SK-N-SH (cell line): ENCODE measurements at regions not wholly inside any gene's neighbourhood (a gene's known extent, or its start where the extent isn't known, plus 50 kb on each side); places are given as distances from the start of the nearest gene placed in this dataset.

Experiments
- CTCF ChIA-PET: fragments of 300-600, 350-600 bp; formaldehyde crosslinking; extraction: SDS; loops from one replicate; lab custom pipeline; 2021; lab: Yijun Ruan, JAX
- POLR2A ChIA-PET: fragments of 350-600 bp; sonication (Branson Sonifier 250); formaldehyde crosslinking; extraction: SDS; loops from one replicate; lab custom pipeline; 2020; ENCODE audit warnings: antibody characterized with exemption, inconsistent platforms; lab: Yijun Ruan, JAX
- DNase-seq: peaks from one replicate; pipeline ENCODE4 v3.0.0; 2012
- H2AFZ ChIP-seq: fragments of 200-600 bp; sonication (generic); 2 replicates; pipeline ENCODE4 v1.8.1; 2016; ENCODE audit warnings: antibody characterized with exemption, mild to moderate bottlenecking, low read depth
- H3F3A ChIP-seq: fragments of 200-600 bp; sonication (generic); replicated peaks from 2 replicates; pipeline ENCODE3; 2016; ENCODE audit warnings: antibody characterized with exemption, mild to moderate bottlenecking; ENCODE audit not compliant: insufficient read depth
- H3K27ac ChIP-seq, 2 experiments: fragments of 200-500 bp in 1 of 2; fragments of 200-600 bp in 1 of 2; sonication (Bioruptor generic) in 1 of 2; sonication (generic), shearing (Covaris generic) in 1 of 2; 2 replicates each; pipeline versions ENCODE4 v1.5.1 to v1.6.1; 2014 to 2016; ENCODE audit warnings: low read depth in 2 of 2, inconsistent platforms in 1 of 2, low read length in 1 of 2, mild to moderate bottlenecking in 1 of 2, mixed read lengths in 1 of 2
- H3K27me3 ChIP-seq: fragments of 200-600 bp; sonication (generic), shearing (Covaris generic); 2 replicates; pipeline ENCODE4 v1.6.1; 2016; ENCODE audit warnings: mixed run types; ENCODE audit not compliant: insufficient read depth
- H3K36me3 ChIP-seq, 2 experiments: fragments of 200-500 bp in 1 of 2; fragments of 200-600 bp in 1 of 2; sonication (Bioruptor generic) in 1 of 2; sonication (generic) in 1 of 2; replicated peaks in 1 of 2; 2 replicates each; pipeline versions ENCODE3 to v1.5.1; 2014 to 2016; ENCODE audit warnings: low read length in 1 of 2, mild to moderate bottlenecking in 1 of 2; ENCODE audit not compliant: insufficient read depth in 2 of 2, control insufficient read depth in 1 of 2
- H3K4me1 ChIP-seq, 2 experiments: fragments of 200-500 bp in 1 of 2; fragments of 200-600 bp in 1 of 2; sonication (Bioruptor generic) in 1 of 2; sonication (generic), shearing (Covaris generic) in 1 of 2; 2 replicates each; pipeline versions ENCODE4 v1.5.1 to v1.6.1; 2014 to 2016; ENCODE audit warnings: low read depth in 1 of 2, low read length in 1 of 2, mixed run types in 1 of 2; ENCODE audit not compliant: insufficient read depth in 2 of 2, control insufficient read depth in 1 of 2
- H3K4me2 ChIP-seq: fragments of 200-600 bp; sonication (generic), shearing (Covaris generic); 2 replicates; pipeline ENCODE4 v1.6.1; 2017; ENCODE audit warnings: mixed run types
- H3K4me3 ChIP-seq, 2 experiments: fragments of 200-500 bp in 1 of 2; fragments of 200-600 bp in 1 of 2; sonication (Bioruptor generic) in 1 of 2; sonication (generic), shearing (Covaris generic) in 1 of 2; 2 replicates each; pipeline versions ENCODE4 v1.5.1 to v1.8.1; 2014 to 2016; ENCODE audit warnings: low read depth in 2 of 2, inconsistent platforms in 1 of 2, low read length in 1 of 2, mild to moderate bottlenecking in 1 of 2, mixed read lengths in 1 of 2, moderate library complexity in 1 of 2
- H3K79me2 ChIP-seq: fragments of 200-600 bp; sonication (generic); 2 replicates; pipeline ENCODE4 v1.8.1; 2017; ENCODE audit warnings: mild to moderate bottlenecking; ENCODE audit not compliant: insufficient read depth
- H3K9ac ChIP-seq: fragments of 200-600 bp; sonication (generic); 2 replicates; pipeline ENCODE4 v1.6.1; 2017; ENCODE audit warnings: mixed run types
- H3K9me2 ChIP-seq: fragments of 200-600 bp; sonication (generic); 2 replicates; pipeline ENCODE4 v1.6.1; 2017; ENCODE audit warnings: mixed run types
- H3K9me3 ChIP-seq: fragments of 200-600 bp; sonication (generic); 2 replicates; pipeline ENCODE4 v1.6.1; 2017; ENCODE audit warnings: mixed run types, mild to moderate bottlenecking, moderate library complexity
- H4K20me1 ChIP-seq: fragments of 200-600 bp; sonication (generic); 2 replicates; pipeline ENCODE4 v1.6.1; 2017; ENCODE audit warnings: mild to moderate bottlenecking, mixed run types; ENCODE audit not compliant: insufficient read depth
- ELF1 ChIP-seq: IDR thresholded peaks from 2 replicates; pipeline ENCODE4 v1.4.0; 2012
- EP300 ChIP-seq, 2 experiments: IDR thresholded peaks; 2 replicates each; pipeline versions ENCODE4 v1.4.0 to v1.6.1; 2012; ENCODE audit warnings: borderline replicate concordance in 1 of 2, low read depth in 1 of 2, low read length in 1 of 2
- EZH2phosphoT487 ChIP-seq: fragments of 200-600 bp; sonication (generic); IDR thresholded peaks from 2 replicates; pipeline ENCODE4 v1.6.1; 2017; ENCODE audit warnings: low read depth, mixed run types, mild to moderate bottlenecking, antibody characterized with exemption, moderate library complexity, borderline replicate concordance
- FOSL2 ChIP-seq: IDR thresholded peaks from 2 replicates; pipeline ENCODE4 v1.4.0; 2012; ENCODE audit warnings: low read depth, mild to moderate bottlenecking, moderate library complexity, borderline replicate concordance
- FOXJ3 ChIP-seq: sonication (generic); formaldehyde crosslinking; IDR thresholded peaks from 2 replicates; pipeline ENCODE4 v1.5.1; 2020; ENCODE audit warnings: mild to moderate bottlenecking, missing genetic modification reagents
- FOXM1 ChIP-seq: IDR thresholded peaks from 2 replicates; pipeline ENCODE4 v1.4.0; 2012; ENCODE audit warnings: low read depth, mild to moderate bottlenecking
- JUND ChIP-seq: IDR thresholded peaks from 2 replicates; pipeline ENCODE4 v1.4.0; 2012
- NFIC ChIP-seq: IDR thresholded peaks from 2 replicates; pipeline ENCODE4 v1.4.0; 2012; ENCODE audit warnings: borderline replicate concordance
- NRF1 ChIP-seq: IDR thresholded peaks from 2 replicates; pipeline ENCODE4 v1.6.1; 2012; ENCODE audit warnings: low read depth, mild to moderate bottlenecking, low read length
- PBX3 ChIP-seq: IDR thresholded peaks from 2 replicates; pipeline ENCODE4; 2012
- REST ChIP-seq: IDR thresholded peaks from 2 replicates; pipeline ENCODE4 v1.6.1; 2012; ENCODE audit warnings: mild to moderate bottlenecking, low read depth, low read length, moderate library complexity
- RFX5 ChIP-seq: IDR thresholded peaks from 2 replicates; pipeline ENCODE4 v1.6.1; 2012; ENCODE audit warnings: mild to moderate bottlenecking, improper control_type of control experiment, low read length
- RXRA ChIP-seq: IDR thresholded peaks from 2 replicates; pipeline ENCODE4 v1.4.0; 2012; ENCODE audit warnings: low read depth, mild to moderate bottlenecking, borderline replicate concordance
- SIN3A ChIP-seq: IDR thresholded peaks from 2 replicates; pipeline ENCODE4 v1.6.1; 2012; ENCODE audit warnings: low read depth, mild to moderate bottlenecking, low read length, moderate library complexity, borderline replicate concordance
- TCF12 ChIP-seq: IDR thresholded peaks from 2 replicates; pipeline ENCODE4 v1.4.0; 2012
- TEAD4 ChIP-seq: IDR thresholded peaks from 2 replicates; pipeline ENCODE4 v1.4.0; 2012; ENCODE audit warnings: mild to moderate bottlenecking, borderline replicate concordance; ENCODE audit not compliant: insufficient read depth
- USF1 ChIP-seq: IDR thresholded peaks from 2 replicates; pipeline ENCODE4 v1.4.0; 2012; ENCODE audit warnings: low read depth, borderline replicate concordance
- YY1 ChIP-seq: IDR thresholded peaks from 2 replicates; pipeline ENCODE4 v1.4.0; 2012; ENCODE audit warnings: low read depth, mild to moderate bottlenecking
- ZBTB33 ChIP-seq: IDR thresholded peaks from 2 replicates; pipeline ENCODE4 v1.4.0; 2012; ENCODE audit warnings: low read depth, borderline replicate concordance
- WGBS: methylation state at CpG from one replicate; pipeline ENCODE4 v1.1.6; 2017; ENCODE audit warnings: low lambda C conversion rate; 5-methylcytosine and 5-hydroxymethylcytosine counted together

GRCh38 chr13:85544756-85545155 is 254.5 kb downstream of the SLITRK6 start (continued):
- no peak for TF ChIP-seq ZBTB33

- H3K4me2 ChIP-seq, result no peak overlapping the region
- H3F3A ChIP-seq, result no peaks in the 10 kb centered on the region
- ChIA-PET POLR2A (no interaction called here), CTCF (no interaction called here)
- no peaks in the 10 kb centered on the region; a peak in 1 of 4 replicates for H3K4me1 ChIP-seq
- no peaks in the 10 kb centered on the region for H3K79me2 ChIP-seq
- no peaks in the 10 kb centered on the region for H3K27me3 ChIP-seq
- TF ChIP-seq FOXM1 (no peak), YY1 (0 out of 2 replicates have a peak, but pooled peaks have one; percentile 27), REST (no peak), EZH2phosphoT487 (no peak), TCF12 (peak; percentile 79), PBX3 (peak; percentile 86), FOSL2 (peak; percentile 22; the same call in 1 of the 2 replicates), NRF1 (no peak), RFX5 (no peak), RXRA (no peak), ELF1 (no peak), NFIC (peak; percentile 86), EP300 (IDR thresholded peaks at IDR 0.05; ENCODE audit: borderline replicate concordance in 1 of 2, low read depth in 1 of 2, low read length in 1 of 2) (peak in 1 of 2 experiments; percentile 63; a peak in 1 of 4 replicates), USF1 (no peak), FOXJ3 (no peak), JUND (peak; percentile 36), SIN3A (no peak), TEAD4 (0 out of 2 replicates have a peak, but pooled peaks have one; percentile 38)
- H4K20me1 ChIP-seq, result no peaks in the 10 kb centered on the region
- H3K9ac ChIP-seq, result no peak overlapping the region
- H2AFZ ChIP-seq, result no peak overlapping the region
- H3K36me3 ChIP-seq, result no peaks in the 10 kb centered on the region
- 65% methylated on average over 2 of the region's 2 CpGs for WGBS
- no peak overlapping the region for H3K4me3 ChIP-seq
- no peaks in the 10 kb centered on the region for H3K9me2 ChIP-seq
- H3K27ac ChIP-seq, result no peak overlapping the region
- no peak for DNase-seq
- H3K9me3 ChIP-seq, result 0 out of 2 replicates have a peak, but pooled peaks cover under 1% of the 10 kb centered on the region
Measured at GRCh38 chr13:85543144-85543543, 256.1 kb downstream of the SLITRK6 start.
